LHCN-M2 (cell line): ENCODE measurements at regions not wholly inside any gene's neighbourhood (a gene's known extent, or its start where the extent isn't known, plus 50 kb on each side); places are given as distances from the start of the nearest gene placed in this dataset.

ENCODE experiments used
- DNase-seq: peaks from one replicate; pipeline ENCODE4 v3.0.0-alpha.2; 2012; ENCODE audit warnings: low read depth

DNA sequence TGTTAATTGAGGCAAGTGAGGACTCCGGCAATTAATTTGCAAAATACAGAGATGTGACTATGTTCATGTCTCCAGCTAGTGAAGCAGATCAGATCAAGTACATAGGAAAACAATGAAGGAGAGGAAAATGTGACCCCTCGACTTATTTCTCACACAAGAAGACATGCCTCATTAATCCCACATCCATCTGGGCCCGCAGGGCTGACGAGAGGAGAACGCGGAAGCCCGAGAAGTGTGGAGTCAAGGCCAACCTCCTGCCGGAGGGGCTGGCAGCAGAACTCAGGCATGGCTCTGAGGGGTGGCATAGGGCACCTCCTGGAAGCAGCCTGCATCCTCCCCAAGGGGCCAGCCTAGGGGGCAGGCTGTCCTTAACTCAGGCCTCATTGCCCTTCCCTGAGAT is 54.4 kb downstream of the ZNF503 start:
- no peak for DNase-seq

DNA sequence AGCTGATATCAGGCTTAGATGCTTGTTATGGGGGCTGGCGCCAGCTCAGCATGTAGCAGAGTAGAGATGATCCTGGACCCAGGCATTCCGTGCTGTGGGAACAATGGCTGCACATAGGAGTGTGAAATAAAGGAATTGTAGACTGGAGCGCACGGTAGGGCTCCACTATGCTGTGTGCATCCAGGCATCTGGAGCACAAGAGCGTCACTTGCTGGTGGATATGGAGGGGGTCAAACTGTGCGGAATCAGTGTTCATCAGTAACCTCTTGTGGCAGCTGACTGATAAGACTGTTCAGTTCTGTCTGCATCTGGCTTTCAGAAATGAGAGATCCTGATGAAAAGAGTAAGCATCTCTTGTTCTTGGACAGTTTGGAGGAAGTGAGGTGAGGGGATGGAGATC is 55.8 kb downstream of the ZNF503 start:
- no peak for DNase-seq

DNA sequence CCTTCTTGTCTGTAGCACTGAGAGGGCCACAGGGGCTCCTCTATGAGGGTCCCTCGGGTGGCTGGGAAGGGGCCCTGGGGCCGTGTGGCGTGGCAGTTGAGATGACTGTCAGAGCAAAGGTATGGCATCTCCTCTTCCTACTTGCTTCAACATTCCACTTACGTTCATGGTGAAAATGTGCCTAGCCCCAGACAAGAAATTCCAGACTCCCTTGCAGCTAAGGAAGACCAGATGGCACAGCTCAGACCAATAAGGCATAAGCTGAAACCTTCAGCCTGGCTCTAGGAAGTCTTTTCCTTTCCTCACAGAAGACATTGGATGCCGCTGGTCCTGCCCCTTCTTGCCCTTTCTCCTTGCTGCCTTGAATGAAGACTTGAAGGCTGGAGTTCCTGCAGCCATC is 57.4 kb downstream of the ZNF503 start:
- DNase-seq = no peak

DNA sequence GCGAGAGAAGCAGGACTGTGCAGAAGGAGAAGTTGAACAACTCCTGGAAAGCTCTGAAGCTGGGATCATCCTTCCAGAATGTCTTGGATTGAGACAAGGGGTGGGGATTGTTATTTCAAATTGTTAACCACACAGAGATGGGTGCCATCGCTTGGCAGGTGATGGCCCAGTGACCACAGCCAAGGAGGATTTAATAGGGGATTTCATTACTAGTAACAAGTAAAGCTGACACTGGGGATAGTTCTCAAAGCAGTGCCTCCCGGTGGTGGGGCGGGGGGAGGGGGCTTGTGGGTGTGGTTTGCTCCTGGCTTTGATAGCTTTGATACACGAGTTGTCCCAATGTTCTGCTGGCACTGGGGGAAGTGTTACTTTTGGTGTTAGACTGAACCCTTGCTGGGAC is 59.2 kb downstream of the ZNF503 start:
- no peak for DNase-seq

DNA sequence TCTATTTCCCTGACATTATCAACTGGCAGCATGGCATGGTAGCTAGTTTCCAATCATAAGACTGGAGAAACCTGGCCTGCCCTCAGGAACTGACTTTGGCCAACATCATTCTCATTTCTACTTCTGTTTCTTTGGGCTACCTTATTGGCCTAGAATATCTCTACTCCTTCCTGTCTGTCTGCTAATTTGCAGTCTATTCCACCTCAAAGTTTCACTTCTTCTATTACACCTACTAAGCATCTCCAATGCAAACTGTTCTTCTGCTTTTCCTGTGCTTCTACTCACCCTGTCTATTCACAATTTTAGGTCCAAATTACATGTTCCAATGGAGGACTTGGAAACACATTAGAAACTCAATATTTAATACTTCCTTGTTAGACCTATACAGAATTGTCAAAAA is 65.6 kb downstream of the ZNF503 start:
- DNase-seq = no peak

DNA sequence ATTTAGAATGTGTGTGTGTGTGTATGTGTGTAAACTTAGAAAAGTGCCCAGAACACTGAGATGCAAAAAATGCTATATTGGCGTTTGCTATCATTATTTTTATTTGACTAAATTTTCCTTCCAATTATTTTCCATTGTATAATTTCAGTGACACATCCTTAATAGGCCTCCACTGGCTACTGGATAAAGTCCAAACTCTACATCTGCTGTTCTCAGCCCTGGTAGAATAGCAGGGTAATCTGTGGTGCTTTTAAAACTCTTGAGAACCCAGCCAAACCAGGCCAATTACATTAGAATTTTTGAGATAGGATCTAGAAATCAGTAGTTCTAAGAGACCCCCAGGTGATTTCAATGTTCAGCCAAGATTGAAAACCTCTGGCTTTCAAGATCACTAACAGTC is 66.4 kb downstream of the ZNF503 start:
- no peak for DNase-seq

DNA sequence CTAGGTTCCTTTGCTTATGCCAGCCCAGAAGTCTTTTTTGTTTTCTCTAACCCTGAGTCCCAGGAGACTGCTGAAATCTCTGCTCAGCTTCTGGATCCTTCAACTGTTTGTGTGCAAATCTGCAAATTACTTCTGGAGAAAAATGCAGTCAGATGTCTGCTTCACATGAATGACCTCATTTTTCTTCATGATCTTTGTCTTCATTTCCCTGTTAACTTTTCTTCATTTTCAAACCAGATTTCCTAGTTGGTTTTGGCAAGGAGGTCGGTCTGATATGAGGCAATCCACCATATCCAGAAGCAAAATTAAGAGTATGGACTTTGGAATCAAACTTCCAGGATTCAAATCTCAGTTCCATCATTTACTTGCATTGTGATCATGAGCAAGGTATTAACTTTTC is 66.8 kb downstream of the ZNF503 start:
- no peak for DNase-seq

DNA sequence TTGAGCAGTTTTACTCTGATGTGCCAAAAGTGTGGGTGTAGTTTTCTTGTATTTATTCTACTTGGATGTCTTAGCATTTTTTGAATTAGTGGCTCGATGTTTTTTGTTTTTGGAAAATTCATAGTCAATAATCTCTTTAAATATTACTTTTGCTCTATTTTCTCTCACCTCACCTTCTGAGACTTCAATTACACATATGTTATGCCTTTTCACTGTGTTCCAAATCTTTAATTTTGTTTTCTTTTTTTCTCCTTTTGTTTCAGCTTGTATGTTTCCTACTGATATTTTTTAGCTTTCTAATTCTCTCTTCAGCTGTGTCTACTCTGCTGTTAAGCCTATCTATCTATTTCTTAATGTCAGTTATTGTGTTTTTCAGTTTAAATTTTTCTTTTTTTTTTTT is 69.5 kb downstream of the ZNF503 start:
- no peak for DNase-seq

DNA sequence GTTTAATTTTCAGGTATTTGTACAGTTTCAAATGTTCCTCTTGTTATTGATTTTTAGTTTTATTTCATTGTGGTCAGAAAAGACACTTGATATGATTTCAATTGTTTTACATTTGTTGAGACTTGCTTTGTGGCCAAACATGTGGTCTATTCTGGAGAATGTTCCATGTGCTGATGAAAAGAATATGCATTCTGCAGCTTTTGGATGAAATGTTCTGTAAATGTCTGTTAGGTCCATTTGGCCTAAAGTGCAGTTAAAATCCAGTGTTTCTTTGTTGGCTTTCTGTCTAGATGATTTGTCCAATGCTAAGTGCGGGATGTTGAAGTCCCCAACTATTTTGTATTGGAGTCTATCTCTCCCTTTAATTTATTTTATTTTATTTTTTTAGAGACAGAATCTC is 70.5 kb downstream of the ZNF503 start:
- DNase-seq = no peak

DNA sequence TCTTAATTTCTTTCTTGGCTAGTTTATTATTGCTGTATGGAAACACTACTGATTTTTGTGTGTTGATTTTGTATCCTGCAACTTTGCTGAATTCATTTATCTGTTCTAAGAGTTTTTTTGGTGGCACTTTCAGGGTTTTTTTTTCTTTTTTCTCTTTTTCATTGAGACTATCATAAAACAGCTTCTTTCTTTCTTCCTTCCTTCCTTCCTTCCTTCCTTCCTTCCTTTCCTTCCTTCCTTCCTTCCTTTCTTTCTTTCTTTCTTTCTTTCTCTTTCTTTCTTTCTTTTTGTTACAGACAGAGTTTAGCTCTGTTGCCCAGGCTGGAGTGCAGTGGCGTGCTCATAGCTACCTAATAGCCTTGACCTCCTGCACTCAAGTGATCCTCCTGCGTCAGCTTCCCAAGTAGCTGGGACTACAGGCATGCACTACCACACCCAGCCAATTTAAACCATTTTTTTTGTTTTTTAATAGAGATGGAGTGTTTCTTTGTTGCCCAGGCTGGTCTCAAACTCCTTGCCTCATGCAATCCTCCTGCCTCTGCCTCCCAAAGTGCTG is 72.3 kb downstream of the ZNF503 start:
- no peak for DNase-seq

DNA sequence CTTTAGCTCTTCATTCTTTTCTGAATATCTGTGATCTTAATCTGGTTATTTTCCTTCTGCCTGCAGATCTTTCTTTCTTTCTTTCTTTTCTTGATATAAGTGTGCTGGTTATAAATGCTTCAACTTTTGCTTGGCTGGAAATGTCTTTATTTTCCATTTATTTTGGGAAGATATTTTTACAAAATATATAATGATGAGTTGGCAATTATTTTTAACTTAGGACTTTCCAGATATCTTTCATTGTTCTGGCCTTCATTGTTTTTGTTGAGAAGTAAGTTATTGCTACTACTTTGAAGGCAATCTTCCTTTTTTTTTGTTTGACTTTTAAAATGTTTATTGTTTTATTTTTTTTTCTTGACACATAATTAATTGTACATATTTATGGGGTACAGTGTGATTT is 75.3 kb downstream of the ZNF503 start:
- DNase-seq = no peak

DNA sequence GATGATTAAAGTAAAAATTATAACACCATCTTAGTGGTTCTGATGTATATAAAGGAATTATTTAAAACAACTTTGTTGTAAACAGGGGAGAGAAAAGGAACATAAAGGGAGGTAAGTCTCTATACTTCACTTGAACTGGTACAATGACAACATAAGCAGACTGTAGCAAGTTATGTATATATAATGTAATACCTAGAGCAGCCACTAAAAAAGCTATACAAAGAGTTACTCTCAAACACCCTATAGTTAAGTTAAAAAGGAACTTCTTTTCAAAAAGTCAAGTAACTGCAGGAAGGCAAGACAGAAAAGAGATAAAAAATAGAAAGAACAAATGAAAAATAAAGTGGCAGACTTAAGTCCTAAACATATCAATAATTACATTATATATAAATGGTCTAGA is 82.3 kb downstream of the ZNF503 start:
- no peak for DNase-seq

DNA sequence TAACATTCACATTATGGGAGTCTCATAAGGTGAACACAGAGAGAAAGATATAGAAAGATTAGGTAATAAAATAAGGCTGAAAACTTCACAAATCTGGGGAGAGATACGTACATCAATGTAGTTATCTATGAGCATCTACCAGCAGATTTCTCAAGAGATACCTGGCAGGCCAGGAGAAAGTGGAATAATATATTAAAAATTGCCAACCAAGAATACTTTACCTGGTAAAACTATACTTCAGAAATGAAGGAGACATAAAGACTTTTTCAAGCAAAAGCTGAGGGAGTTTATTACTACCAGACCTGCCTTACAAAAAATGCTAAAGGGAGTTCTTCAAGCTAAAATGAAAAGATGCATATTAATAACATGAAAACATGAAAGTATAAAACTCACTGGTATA is 78.8 kb upstream of the COMTD1 start:
- no peak for DNase-seq

DNA sequence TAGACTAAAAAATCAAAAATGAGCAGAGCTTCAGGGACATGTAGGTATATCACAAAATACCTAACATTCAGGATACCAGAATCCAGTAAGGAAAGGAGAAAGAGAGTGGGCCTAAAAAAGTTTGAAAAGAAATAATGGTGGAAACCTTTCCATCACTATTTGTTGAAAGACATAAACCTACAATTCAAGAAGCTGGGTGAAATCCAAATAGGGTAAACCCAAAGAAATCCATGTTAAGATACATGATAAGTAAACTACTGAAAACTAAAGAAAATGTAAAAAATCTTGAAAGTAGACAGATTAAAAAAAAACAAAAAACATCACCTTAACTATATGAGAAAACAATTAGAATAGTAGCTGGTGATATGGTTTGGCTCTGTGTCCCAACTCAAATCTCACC is 76.7 kb upstream of the COMTD1 start:
- no peak for DNase-seq

DNA sequence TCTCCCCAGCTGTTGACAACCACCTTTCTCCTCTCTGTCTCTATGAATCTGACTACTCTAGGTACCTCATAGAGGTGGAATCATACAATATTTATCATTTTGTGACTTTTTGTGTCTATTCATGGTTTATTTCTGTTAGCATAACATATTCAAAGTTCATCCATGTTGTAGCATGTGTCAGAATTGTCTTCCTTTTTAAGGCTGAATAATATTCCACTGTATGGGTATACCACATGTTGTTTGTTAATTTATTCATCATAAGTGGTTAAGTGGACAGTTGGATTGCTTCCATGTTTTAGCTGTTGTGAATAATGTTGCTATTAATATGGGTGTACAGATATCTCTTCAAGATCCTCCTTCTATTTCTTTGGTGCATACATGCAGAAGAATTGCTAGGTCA is 69.9 kb upstream of the COMTD1 start:
- no peak for DNase-seq

DNA sequence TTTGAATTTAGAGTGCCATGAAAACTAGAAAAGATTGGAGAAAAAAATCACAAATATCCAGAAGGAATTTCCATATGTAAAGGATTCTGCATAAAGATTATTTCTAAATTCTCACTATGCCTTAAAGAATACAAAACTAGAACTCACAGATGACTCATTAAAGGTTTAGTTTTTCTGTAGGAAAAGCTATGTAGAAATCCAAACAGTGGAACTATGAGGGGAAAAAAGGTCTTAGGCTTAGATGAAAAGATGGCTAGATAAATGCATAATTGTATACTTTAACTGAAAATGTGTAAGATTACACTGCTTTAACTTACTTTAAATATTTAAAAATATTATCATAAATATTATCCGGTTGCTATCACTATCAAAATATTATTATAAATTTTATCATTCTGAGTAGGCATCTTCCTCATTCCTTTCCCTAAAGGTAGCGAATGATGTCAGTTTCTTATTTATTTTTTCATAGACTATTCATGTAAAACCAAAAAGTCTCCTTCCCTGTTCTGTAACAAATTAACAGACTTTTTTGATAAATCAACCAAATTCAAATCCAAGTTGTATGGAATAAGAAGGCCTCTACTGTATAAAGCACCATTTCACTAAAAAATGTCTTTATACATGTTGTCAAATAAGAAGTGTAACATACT is 69.1 kb upstream of the COMTD1 start:
- DNase-seq = no peak

DNA sequence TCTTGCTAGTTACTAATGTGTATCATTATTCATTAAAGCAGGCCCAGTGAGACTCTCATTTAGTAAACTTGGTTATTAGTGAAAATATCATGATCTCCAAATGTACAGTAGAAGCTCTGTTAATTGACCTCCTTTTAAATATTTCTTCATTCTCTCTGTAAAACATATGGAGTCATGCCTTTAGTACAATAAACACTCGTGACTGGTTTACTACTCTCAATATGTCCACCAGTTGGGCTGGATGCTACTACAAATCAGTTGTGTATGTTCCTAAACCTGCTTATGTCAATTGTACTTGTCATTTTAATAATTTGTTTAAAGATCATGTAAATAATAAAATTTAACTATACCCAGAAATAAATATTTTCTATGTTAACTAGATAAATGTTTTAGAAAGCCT is 68.6 kb upstream of the COMTD1 start:
- DNase-seq = no peak

DNA sequence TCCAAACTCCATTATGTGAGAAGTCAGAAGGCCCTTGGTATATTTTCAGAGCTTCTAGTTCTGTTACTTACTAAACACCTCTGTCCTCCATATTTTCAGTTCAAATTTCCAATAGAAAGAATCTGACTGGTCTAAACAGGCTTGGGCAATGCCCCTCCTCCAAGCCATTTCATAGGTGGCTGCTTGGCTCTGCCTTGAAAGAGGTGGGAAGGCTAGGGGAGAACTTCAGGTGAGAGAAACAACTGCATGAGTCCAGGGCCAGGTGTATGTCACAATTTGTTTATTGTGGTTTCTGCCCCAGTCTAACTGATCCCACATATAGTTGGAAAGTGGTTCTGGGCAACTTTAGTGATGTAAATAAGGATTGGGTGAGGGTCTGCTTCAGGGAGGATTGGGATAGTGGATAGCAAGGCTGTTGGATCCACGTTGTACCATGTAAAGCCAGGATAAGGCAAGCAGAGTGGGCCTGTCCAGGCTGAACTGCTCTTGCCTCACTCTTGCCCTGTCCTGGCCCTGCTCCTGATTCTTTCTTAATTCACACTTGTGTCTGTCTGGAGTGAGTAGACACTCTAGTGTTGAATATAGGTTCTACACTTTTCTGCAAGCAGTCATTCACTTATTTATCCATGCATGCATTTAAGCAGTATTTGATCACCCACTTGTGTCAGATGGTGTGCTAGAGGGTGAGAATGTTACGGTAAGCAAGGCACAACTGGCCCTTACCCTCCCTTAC is 67.5 kb upstream of the COMTD1 start:
- DNase-seq = no peak

DNA sequence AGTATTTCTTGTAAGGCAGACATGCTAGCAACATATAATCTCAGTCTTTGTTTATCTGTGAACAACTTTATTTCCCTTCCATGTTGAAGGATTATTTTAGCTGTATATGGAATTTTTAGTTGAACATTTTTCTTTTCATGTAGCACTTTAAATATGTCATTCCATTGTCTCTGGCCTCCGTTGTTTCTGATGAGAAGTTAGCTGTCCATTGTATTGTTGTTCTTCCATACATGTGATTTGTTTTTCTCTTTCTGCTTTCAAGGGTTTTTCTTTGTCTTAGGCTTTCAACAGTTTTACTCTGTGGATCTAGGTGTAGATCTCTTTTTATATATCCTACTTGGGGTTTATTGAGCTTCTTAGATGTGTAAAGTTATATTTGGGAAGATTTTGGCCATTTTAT is 66.3 kb upstream of the COMTD1 start:
- DNase-seq = no peak

DNA sequence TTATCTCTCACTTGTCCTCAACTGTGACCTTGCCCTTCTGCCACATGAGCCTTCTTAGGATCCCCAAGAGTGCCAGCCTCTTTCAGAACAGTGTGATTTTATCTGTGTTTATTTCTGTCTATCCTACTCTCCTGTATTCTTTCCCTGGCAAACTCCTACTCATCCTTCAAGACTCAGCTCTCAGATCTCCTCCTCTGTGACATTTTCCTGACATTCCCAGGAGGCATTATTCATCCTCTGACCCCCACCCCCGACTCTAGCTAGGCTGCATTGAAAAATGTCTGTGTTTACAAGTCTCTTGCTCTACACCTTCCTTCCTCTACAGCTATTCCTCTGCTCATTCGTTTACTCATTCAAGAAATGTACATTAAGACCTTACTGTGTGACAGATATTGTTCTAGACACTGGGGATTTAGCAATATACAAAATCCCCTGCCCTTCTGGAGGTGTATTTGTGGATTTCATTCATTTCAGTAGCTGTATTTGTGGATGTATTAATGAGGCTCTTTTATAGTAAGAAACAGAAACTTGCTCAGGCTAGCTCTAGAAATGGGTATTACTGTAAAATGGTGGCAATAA is 61.4 kb upstream of the COMTD1 start:
- no peak for DNase-seq

DNA sequence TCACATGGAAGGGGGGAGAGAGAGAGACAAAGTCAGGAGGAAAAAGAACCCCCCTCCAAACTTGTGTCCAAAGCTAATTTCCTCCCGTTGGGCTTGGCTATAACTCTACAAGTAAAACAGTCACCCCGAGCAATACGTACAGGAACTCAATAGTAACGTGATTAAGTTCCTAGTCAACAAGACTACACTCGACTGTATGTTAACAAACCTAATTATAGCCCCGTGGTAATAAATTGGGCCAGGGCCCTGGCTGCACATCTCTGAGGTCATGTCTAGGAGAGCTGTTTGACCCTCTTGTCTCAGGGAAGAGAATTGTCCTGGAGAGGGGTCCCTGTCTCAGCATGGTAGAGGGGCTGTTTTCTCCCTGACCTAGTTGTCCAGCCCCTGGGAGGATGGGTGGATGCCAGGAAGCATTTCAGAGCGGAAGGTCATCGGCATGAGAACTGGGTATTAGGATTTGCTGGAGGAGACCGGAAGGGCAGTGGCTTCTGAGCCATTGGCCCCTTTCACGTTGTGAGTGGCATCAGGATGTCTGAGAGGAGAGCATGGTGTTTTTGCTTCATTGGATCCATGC is 60.2 kb upstream of the COMTD1 start:
- DNase-seq = no peak

DNA sequence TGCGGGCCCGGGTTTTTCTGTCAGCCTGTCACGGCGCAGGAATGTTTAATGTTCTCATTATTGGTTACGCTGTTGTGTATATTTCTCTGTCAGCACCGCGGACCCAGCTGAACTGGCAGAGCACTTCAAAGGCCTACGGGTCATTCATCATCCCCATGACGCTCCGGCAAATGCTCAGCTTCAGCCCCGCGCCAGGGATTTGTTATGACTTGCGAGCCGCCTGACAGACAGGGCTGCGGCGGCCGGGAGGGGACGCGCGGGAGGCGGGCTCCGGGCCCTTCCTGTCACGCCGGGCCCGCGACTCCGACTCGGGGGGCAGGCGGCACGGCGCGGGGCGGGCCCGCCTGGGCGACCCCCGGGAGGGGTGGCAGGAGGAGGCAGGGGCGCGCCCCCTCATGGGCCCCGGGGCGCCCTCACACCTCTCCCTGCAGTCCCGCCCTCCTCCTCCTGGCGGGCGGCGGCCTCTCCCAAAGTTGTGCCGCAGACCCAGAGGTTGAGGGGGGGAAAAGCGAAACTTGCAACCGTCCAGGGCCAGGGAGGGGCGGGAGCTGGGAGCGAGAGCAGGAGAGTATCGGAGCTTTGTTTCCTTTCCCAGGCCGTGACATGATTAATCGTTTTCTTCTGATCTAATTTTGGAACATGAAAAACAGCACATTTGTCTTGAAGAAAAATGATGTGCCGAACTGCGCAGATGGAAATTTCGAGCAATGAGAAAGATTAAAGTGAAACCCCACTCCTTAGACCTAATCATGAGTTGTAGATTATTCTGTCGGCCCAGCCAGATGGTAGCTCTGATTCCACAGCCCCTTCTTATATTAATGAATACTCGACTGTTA is 59.3 kb upstream of the COMTD1 start:
- DNase-seq = peak; percentile 69
